GM23338 (cell line): ENCODE measurements at regions not wholly inside any gene's neighbourhood (a gene's known extent, or its start where the extent isn't known, plus 50 kb on each side); places are given as distances from the start of the nearest gene placed in this dataset.

ENCODE experiments used
- ATAC-seq: fragments of 200-7000 bp; cut with Tn5 transposase; 3 replicates; pipeline ENCODE4 v1.9.1; 2020
- DNase-seq: peaks from one replicate; pipeline ENCODE4 v3.0.0-alpha.2; 2015; ENCODE audit warnings: low spot score
- H2AFZ ChIP-seq: fragments of 200-600 bp; sonication (generic); 2 replicates; pipeline ENCODE4 v1.8.0; 2016; ENCODE audit warnings: antibody characterized with exemption, mild to moderate bottlenecking, moderate library complexity
- H3F3A ChIP-seq: fragments of 200-600 bp; sonication (generic); replicated peaks from 2 replicates; pipeline ENCODE4 v1.8.0; 2017; ENCODE audit warnings: antibody characterized with exemption, mixed run types, low read depth
- H3K27ac ChIP-seq: fragments of 200-600 bp; sonication (generic); 2 replicates; pipeline ENCODE4 v1.6.1; 2016; ENCODE audit warnings: low read depth
- H3K27me3 ChIP-seq: fragments of 200-600 bp; sonication (generic); 2 replicates; pipeline ENCODE4 v1.8.0; 2016; ENCODE audit warnings: mild to moderate bottlenecking, mixed run types, moderate library complexity; ENCODE audit not compliant: insufficient read depth
- H3K36me3 ChIP-seq: fragments of 200-600 bp; sonication (generic); 2 replicates; pipeline ENCODE4 v1.8.0; 2016; ENCODE audit warnings: mild to moderate bottlenecking; ENCODE audit not compliant: insufficient read depth
- H3K4me1 ChIP-seq: fragments of 200-600 bp; sonication (generic); 2 replicates; pipeline ENCODE4 v1.8.0; 2016; ENCODE audit warnings: mild to moderate bottlenecking, moderate library complexity; ENCODE audit not compliant: insufficient read depth
- H3K4me2 ChIP-seq: fragments of 200-600 bp; sonication (generic); 2 replicates; pipeline ENCODE4 v1.7.1; 2017; ENCODE audit warnings: mixed run types
- H3K4me3 ChIP-seq: fragments of 200-600 bp; sonication (generic); 2 replicates; pipeline ENCODE4 v1.6.1; 2016; ENCODE audit warnings: mixed run types
- H3K79me2 ChIP-seq: fragments of 200-600 bp; sonication (generic); replicated peaks from 2 replicates; pipeline ENCODE4 v1.8.0; 2017; ENCODE audit warnings: mild to moderate bottlenecking; ENCODE audit not compliant: insufficient read depth
- H3K9me2 ChIP-seq: fragments of 200-600 bp; sonication (generic); 2 replicates; pipeline ENCODE4 v1.8.0; 2017; ENCODE audit not compliant: insufficient read depth
- H4K20me1 ChIP-seq: fragments of 200-600 bp; sonication (generic); replicated peaks from 2 replicates; pipeline ENCODE4 v1.8.0; 2017; ENCODE audit warnings: mild to moderate bottlenecking; ENCODE audit not compliant: insufficient read depth
- H3K27ac Mint-ChIP-seq: 2 replicates; pipeline ENCODE4 v1.8.0; 2020; ENCODE audit warnings: inconsistent platforms, mild to moderate bottlenecking, moderate library complexity, mixed read lengths
- H3K27me3 Mint-ChIP-seq: 3 replicates; pipeline ENCODE4 v1.8.0; 2022; ENCODE audit warnings: low read depth, mild to moderate bottlenecking, moderate library complexity, mixed read lengths, inconsistent platforms; ENCODE audit not compliant: insufficient read depth, poor library complexity
- H3K36me3 Mint-ChIP-seq: 3 replicates; pipeline ENCODE4 v1.8.0; 2021; ENCODE audit warnings: low read depth, mild to moderate bottlenecking, inconsistent platforms, moderate library complexity, mixed read lengths
- H3K4me1 Mint-ChIP-seq: 3 replicates; pipeline ENCODE4 v1.8.0; 2020; ENCODE audit warnings: mild to moderate bottlenecking, inconsistent platforms, mixed read lengths
- H3K4me3 Mint-ChIP-seq: 3 replicates; pipeline ENCODE4 v1.8.0; 2021; ENCODE audit warnings: moderate library complexity, mild to moderate bottlenecking, inconsistent platforms, mixed read lengths
- H3K9me3 Mint-ChIP-seq: 3 replicates; pipeline ENCODE4 v1.8.0; 2020; ENCODE audit warnings: moderate library complexity, mild to moderate bottlenecking, inconsistent platforms, mixed read lengths
- CREB1 ChIP-seq: fragments of 250-450 bp; sonication (Bioruptor Pico); IDR thresholded peaks from 2 replicates; pipeline ENCODE4 v1.5.0; 2020; ENCODE audit warnings: low read depth, mild to moderate bottlenecking, moderate library complexity
- CTCF ChIP-seq, 2 experiments: fragments of 200-600 bp in 1 of 2; sonication (generic) in 1 of 2; conservative IDR thresholded peaks; 2 replicates each; pipeline versions ENCODE4 v1.5.1 to v1.6.1; 2016 to 2017; ENCODE audit warnings: antibody characterized with exemption in 2 of 2, low read depth in 2 of 2, mild to moderate bottlenecking in 2 of 2, moderate library complexity in 1 of 2
- EZH2phosphoT487 ChIP-seq: fragments of 200-600 bp; sonication (generic); IDR thresholded peaks from one replicate; pipeline ENCODE4 v1.8.1; 2018; ENCODE audit warnings: antibody characterized with exemption; ENCODE audit not compliant: unreplicated experiment
- NANOG ChIP-seq: IDR thresholded peaks from 2 replicates; pipeline ENCODE4 v1.6.1; 2016; ENCODE audit warnings: antibody characterized with exemption, borderline replicate concordance
- POLR2AphosphoS5 ChIP-seq: IDR thresholded peaks from 2 replicates; pipeline ENCODE4 v1.6.1; 2016; ENCODE audit warnings: antibody characterized with exemption, low read depth
- ZNF114 ChIP-seq: fragments of 250-450 bp; sonication (Bioruptor Pico); IDR thresholded peaks from 2 replicates; pipeline ENCODE4 v1.5.0; 2020; ENCODE audit warnings: mild to moderate bottlenecking, moderate library complexity
- ZNF462 ChIP-seq: fragments of 250-450 bp; sonication (Bioruptor Pico); IDR thresholded peaks from 2 replicates; pipeline ENCODE4 v1.5.0; 2020; ENCODE audit warnings: mild to moderate bottlenecking, moderate library complexity

- ATAC-seq = no peak
Measured at GRCh38 chr21:20167059-20167458, 831.1 kb upstream of the NCAM2 start.

More at GRCh38 chr21:20167059-20167458, 831.1 kb upstream of the NCAM2 start:
- Mint-ChIP-seq H3K27me3 (no peaks in the 10 kb centered on the region), H3K4me3 (no peak overlapping the region), H3K9me3 (no peaks in the 10 kb centered on the region), H3K36me3 (no peaks in the 10 kb centered on the region), H3K4me1 (no peaks in the 10 kb centered on the region), H3K27ac (no peak overlapping the region)
- Histone ChIP-seq H3K27me3 (no peaks in the 10 kb centered on the region), H3K79me2 (no peaks in the 10 kb centered on the region), H4K20me1 (no peaks in the 10 kb centered on the region), H3K36me3 (no peaks in the 10 kb centered on the region), H3K4me1 (no peaks in the 10 kb centered on the region), H3K9me2 (no peaks in the 10 kb centered on the region), H3K4me3 (no peak overlapping the region), H3K27ac (no peak overlapping the region), H2AFZ (no peak overlapping the region), H3K4me2 (no peak overlapping the region), H3F3A (no peaks in the 10 kb centered on the region)
- no peak for DNase-seq
- TF ChIP-seq ZNF462 = no peak
- no peak for TF ChIP-seq CTCF (conservative IDR thresholded peaks at IDR 0.05; ENCODE audit: low read depth in 2 of 2)
- TF ChIP-seq ZNF114 (CRISPR knock-in tag) = no peak
- no peak for TF ChIP-seq CREB1 (CRISPR knock-in tag)
- no peak for TF ChIP-seq NANOG
- TF ChIP-seq EZH2phosphoT487 = no peak
- no peak for TF ChIP-seq POLR2AphosphoS5
